Astrocyte of the spinal cord (primary cell): ENCODE measurements at regions not wholly inside any gene's neighbourhood (a gene's known extent, or its start where the extent isn't known, plus 50 kb on each side); places are given as distances from the start of the nearest gene placed in this dataset.
A peak's percentile ranks its signal among the peaks of the same experiment; 100 is the strongest.

Experiments used
- DNase-seq: peaks from one replicate; pipeline ENCODE4 v3.0.0; 2011; ENCODE audit warnings: low read depth, low spot score
- H3K4me3 ChIP-seq: 2 replicates; pipeline ENCODE4 v1.5.1; 2011; ENCODE audit warnings: low read depth, mild to moderate bottlenecking, low read length, moderate library complexity
- in situ Hi-C: cut with HindIII; loops from 2 replicates; pipeline ENCODE4 v1.10.0; 2017; ENCODE audit warnings: low sequenced_read_pairs
- TF ChIP-seq, protein P1 (sequence below): IDR thresholded peaks from 2 replicates; pipeline ENCODE4 v1.5.1; 2012; ENCODE audit warnings: low read depth, mild to moderate bottlenecking, low read length, inconsistent platforms

DNA sequence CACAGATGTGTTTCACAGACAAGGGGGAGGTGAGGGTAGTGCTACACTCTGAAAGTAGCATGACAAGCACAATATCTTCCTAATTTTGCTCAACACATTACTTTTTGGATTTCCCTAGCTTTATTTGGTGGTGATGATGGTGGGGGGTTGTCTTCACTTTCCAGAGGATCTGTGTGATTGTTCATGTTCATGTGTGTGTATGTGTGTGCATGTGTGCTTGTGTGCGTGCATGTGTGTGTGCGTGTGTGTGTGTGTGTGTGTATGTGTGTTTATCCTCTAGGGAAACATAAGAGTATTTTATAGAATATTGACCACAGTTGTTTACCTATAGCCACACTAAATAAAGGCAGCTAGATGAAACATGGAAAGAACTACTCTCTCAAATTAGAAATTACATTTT, 183.8 kb upstream of the EYA4 start:
- no peak for DNase-seq
- TF ChIP-seq, protein P1, sequence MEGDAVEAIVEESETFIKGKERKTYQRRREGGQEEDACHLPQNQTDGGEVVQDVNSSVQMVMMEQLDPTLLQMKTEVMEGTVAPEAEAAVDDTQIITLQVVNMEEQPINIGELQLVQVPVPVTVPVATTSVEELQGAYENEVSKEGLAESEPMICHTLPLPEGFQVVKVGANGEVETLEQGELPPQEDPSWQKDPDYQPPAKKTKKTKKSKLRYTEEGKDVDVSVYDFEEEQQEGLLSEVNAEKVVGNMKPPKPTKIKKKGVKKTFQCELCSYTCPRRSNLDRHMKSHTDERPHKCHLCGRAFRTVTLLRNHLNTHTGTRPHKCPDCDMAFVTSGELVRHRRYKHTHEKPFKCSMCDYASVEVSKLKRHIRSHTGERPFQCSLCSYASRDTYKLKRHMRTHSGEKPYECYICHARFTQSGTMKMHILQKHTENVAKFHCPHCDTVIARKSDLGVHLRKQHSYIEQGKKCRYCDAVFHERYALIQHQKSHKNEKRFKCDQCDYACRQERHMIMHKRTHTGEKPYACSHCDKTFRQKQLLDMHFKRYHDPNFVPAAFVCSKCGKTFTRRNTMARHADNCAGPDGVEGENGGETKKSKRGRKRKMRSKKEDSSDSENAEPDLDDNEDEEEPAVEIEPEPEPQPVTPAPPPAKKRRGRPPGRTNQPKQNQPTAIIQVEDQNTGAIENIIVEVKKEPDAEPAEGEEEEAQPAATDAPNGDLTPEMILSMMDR: no peak
- H3K4me3 ChIP-seq: no peak overlapping the region
- in situ Hi-C loops: no loop called here

- H3K4me3 ChIP-seq: no peak overlapping the region
- in situ Hi-C loops: no loop called here
- peak; percentile 88 for DNase-seq
- TF ChIP-seq, protein P1: no peak
Measured at GRCh38 chr6:133062077-133062476, 179.1 kb upstream of the EYA4 start.

GRCh38 chr6:133062696-133063306, 178.4 kb upstream of the EYA4 start:
- no peak for DNase-seq
- TF ChIP-seq, protein P1: no peak
- in situ Hi-C loops: no loop called here
- H3K4me3 ChIP-seq: no peak overlapping the region

- in situ Hi-C loops: no loop called here
- no peak overlapping the region for H3K4me3 ChIP-seq
- DNase-seq: no peak
- TF ChIP-seq, protein P1: no peak
Measured at GRCh38 chr6:133067960-133068359, 173.2 kb upstream of the EYA4 start.

DNA sequence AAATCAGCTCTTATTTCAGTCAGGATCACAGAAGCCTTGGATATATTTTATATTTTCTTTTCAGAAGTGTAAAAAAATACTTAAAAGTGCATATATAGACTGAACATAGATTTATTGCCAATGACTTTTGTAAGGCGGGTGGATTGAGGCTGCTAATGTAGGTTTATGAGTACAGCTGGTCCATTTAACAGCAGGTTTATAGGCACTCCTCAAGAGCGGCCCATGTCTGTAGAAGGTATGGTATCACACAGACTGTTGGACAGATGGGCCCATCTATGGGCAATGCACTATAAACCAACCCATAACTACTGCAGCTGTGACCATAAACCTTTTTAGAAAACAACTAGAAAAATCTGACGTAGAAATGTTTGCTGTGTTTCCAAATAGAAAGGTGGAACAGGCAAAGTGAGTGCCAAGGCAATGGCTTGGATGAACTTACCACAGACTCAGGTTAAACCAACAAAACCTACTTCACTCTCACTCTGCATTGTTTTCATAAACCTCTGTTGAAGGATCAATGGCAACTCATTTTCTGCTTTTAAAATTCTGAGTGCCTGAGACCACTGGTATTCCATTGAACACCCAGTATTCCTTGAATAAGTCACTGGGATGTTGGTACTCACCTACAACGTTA, 170.6 kb upstream of the EYA4 start:
- in situ Hi-C loops: no loop called here
- TF ChIP-seq, protein P1: no peak
- no peak overlapping the region for H3K4me3 ChIP-seq
- no peak for DNase-seq

GRCh38 chr6:133079901-133080300, 161.3 kb upstream of the EYA4 start:
- in situ Hi-C loops: no loop called here
- no peak overlapping the region for H3K4me3 ChIP-seq
- no peak for DNase-seq
- TF ChIP-seq, protein P1: no peak
